HFFc6 (cell line): ENCODE measurements at regions not wholly inside any gene's neighbourhood (a gene's known extent, or its start where the extent isn't known, plus 50 kb on each side); places are given as distances from the start of the nearest gene placed in this dataset.

ENCODE experiments used
- DNase-seq: peaks from one replicate; pipeline ENCODE4 v3.0.0-alpha.2; 2018
- H3K27ac Mint-ChIP-seq: 2 replicates; pipeline ENCODE4 v1.8.0; 2020; ENCODE audit warnings: mild to moderate bottlenecking, mixed read lengths
- H3K27me3 Mint-ChIP-seq: 2 replicates; pipeline ENCODE4 v1.8.0; 2021; ENCODE audit warnings: mild to moderate bottlenecking, moderate library complexity, mixed read lengths; ENCODE audit not compliant: insufficient read depth
- H3K36me3 Mint-ChIP-seq: 2 replicates; pipeline ENCODE4 v1.8.0; 2021; ENCODE audit warnings: low read depth, mixed read lengths
- H3K4me1 Mint-ChIP-seq: 2 replicates; pipeline ENCODE4 v1.8.0; 2020; ENCODE audit warnings: low read depth, mixed read lengths
- H3K4me3 Mint-ChIP-seq: 2 replicates; pipeline ENCODE4 v1.8.0; 2020; ENCODE audit warnings: mild to moderate bottlenecking, moderate library complexity, mixed read lengths
- H3K9me3 Mint-ChIP-seq: 2 replicates; pipeline ENCODE4 v1.8.0; 2020; ENCODE audit warnings: mild to moderate bottlenecking, mixed read lengths
- TF ChIP-seq, protein P1 (sequence below): fragments of 200-600 bp; sonication (generic); IDR thresholded peaks from 2 replicates; pipeline ENCODE4 v1.5.0; 2021; ENCODE audit warnings: antibody characterized with exemption, mild to moderate bottlenecking

DNA sequence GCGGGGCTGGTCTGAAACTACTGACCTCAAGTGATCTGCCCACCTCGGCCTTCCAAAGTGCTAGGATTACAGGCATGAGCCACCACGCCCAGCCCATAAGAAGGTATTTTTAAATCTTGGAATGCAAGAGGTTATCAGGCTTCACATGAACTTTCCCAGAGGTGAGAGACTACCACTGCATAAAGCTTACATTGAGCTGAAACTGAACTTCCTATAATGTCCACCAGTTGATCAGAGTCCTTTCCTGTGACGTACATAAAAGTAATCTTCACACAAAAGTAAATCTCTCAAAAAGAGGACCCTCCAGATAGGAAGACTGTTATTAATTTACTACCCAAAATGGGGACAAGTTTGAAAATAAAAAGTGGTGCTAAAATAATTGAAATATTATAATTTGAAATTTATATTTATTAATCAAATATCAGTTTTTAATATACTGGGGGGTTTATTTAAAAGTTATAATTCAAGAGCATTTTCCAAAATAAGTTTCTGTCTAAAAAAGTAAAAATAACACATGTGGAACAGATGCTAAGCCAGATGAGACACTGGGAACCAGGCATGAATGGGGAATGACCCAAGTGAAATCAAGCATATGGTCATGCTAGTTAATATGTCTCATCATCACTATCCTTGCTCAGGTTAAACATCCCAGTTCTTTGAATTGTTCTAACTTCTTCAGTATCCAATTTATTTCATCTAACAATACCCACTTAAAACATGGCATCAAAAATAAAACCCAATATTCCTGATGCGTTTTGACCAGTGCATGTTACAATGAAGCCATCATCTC, 269.9 kb upstream of the UBE2E2 start:
- no peak for DNase-seq
- H3K4me3 Mint-ChIP-seq: no peak overlapping the region
- TF ChIP-seq, protein P1, sequence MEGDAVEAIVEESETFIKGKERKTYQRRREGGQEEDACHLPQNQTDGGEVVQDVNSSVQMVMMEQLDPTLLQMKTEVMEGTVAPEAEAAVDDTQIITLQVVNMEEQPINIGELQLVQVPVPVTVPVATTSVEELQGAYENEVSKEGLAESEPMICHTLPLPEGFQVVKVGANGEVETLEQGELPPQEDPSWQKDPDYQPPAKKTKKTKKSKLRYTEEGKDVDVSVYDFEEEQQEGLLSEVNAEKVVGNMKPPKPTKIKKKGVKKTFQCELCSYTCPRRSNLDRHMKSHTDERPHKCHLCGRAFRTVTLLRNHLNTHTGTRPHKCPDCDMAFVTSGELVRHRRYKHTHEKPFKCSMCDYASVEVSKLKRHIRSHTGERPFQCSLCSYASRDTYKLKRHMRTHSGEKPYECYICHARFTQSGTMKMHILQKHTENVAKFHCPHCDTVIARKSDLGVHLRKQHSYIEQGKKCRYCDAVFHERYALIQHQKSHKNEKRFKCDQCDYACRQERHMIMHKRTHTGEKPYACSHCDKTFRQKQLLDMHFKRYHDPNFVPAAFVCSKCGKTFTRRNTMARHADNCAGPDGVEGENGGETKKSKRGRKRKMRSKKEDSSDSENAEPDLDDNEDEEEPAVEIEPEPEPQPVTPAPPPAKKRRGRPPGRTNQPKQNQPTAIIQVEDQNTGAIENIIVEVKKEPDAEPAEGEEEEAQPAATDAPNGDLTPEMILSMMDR: no peak
- no peaks in the 10 kb centered on the region for H3K27me3 Mint-ChIP-seq
- no peaks in the 10 kb centered on the region for H3K4me1 Mint-ChIP-seq
- H3K9me3 Mint-ChIP-seq: no peaks in the 10 kb centered on the region
- no peaks in the 10 kb centered on the region for H3K36me3 Mint-ChIP-seq
- no peak overlapping the region for H3K27ac Mint-ChIP-seq

DNA sequence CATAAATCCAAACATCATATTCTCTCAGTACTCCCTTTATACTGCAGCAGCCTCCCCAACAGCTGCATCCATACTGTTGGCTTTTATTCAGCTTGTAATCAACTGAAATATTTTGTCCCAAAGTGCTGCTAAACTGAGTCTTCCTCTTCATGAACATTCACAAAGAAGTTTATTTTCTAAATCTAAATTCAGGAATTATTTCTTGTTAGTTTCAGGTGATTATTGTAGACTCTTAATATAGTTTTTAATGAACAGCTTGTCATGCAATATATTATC, 269.3 kb upstream of the UBE2E2 start:
- Mint-ChIP-seq H3K27me3 (no peaks in the 10 kb centered on the region), H3K27ac (no peak overlapping the region), H3K4me3 (no peak overlapping the region), H3K9me3 (no peaks in the 10 kb centered on the region), H3K4me1 (no peaks in the 10 kb centered on the region), H3K36me3 (no peaks in the 10 kb centered on the region)
- no peak for DNase-seq
- TF ChIP-seq, protein P1: no peak

DNA sequence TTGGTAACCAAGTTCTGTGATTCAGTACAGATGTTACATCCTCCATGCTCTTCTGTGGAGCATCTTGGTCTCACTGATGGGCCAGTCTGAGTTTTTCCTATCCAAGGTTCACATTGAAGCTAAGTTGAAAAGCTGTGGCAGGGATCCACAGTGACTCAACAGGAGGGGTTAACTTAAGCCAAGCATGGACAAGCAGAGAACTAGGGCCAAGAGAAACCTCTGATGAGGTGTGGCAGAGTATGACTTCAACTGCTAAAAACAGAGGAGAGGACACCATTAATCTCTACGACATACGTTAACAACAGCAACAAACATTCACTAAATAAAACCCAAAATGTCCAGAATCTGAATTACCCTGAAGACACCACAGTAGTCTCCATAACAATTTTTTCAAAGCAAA, 268.1 kb upstream of the UBE2E2 start:
- Mint-ChIP-seq H3K4me3 (no peak overlapping the region), H3K9me3 (no peaks in the 10 kb centered on the region), H3K27ac (no peak overlapping the region), H3K36me3 (no peaks in the 10 kb centered on the region), H3K27me3 (no peaks in the 10 kb centered on the region), H3K4me1 (no peaks in the 10 kb centered on the region)
- TF ChIP-seq, protein P1: no peak
- DNase-seq: no peak

DNA sequence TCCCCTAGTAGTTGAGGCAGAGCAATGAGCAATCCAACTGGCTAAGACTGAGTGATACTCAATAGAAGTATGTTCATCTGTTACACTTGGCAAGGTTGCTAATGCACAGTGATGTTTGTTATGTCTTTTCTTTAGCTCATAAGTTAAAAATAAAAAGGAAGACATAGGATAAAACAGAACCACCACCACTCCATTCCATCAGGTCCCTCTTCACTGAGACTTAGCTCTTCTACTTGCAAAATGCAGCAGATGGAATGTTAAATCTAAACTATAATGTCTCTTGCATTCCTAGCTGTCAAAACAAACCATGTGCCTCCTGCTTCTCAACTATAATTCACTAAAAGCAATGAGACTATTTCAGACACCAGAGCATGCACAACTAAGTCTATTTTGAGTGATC, 265.6 kb upstream of the UBE2E2 start:
- H3K4me1 Mint-ChIP-seq: no peaks in the 10 kb centered on the region
- H3K36me3 Mint-ChIP-seq: no peaks in the 10 kb centered on the region
- H3K4me3 Mint-ChIP-seq: no peak overlapping the region
- no peak overlapping the region for H3K27ac Mint-ChIP-seq
- TF ChIP-seq, protein P1: no peak
- no peaks in the 10 kb centered on the region for H3K9me3 Mint-ChIP-seq
- no peak for DNase-seq
- H3K27me3 Mint-ChIP-seq: no peaks in the 10 kb centered on the region

DNA sequence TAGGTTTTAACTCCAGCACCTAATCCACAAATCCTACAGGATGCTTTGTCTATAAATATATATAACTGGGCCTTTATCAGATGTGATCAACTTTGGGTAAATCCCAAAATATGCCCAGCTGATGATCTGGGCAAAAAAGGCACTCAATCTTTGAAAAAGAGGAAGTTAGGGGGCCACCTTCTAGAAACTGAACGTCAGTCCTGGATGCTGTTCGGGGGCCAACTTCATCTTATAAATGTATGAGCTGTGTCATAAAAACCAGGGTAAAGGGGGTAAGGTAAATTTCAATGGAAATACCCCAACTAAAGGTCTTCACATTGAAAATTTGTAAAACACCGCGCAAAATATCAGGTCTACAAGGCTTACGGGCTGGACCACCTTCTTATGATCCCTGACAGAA, 264.4 kb upstream of the UBE2E2 start:
- no peak for DNase-seq
- TF ChIP-seq, protein P1: no peak
- Mint-ChIP-seq H3K27ac (no peak overlapping the region), H3K9me3 (no peaks in the 10 kb centered on the region), H3K4me3 (no peak overlapping the region), H3K36me3 (no peaks in the 10 kb centered on the region), H3K4me1 (no peaks in the 10 kb centered on the region), H3K27me3 (no peaks in the 10 kb centered on the region)

DNA sequence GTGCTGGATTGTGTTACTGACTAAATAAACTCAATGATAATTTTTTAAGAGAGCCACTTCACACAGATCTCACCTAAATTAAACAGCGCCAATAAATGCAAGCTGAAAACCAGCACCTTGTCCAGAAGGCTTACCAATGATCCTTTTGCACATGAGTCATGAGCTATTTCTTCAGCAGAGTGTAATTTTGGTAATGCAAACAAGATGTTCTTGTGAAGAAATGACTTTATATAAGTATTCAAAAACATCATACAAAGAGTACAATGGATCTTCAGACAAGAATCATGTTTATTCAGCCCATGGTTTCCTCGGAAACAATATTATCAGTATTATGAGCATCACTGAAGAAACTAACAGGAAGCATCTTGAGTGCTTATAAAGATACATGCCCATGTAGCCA, 263.8 kb upstream of the UBE2E2 start:
- Mint-ChIP-seq H3K36me3 (no peaks in the 10 kb centered on the region), H3K4me1 (no peaks in the 10 kb centered on the region)
- TF ChIP-seq, protein P1: no peak

More for the DNA sequence above, 263.8 kb upstream of the UBE2E2 start:
- Mint-ChIP-seq H3K27ac (no peak overlapping the region), H3K9me3 (no peaks in the 10 kb centered on the region), H3K4me3 (no peak overlapping the region), H3K27me3 (no peaks in the 10 kb centered on the region)
- no peak for DNase-seq
